ENCODE measurements at regions not wholly inside any gene's neighbourhood (a gene's known extent, or its start where the extent isn't known, plus 50 kb on each side); places are given as distances from the start of the nearest gene placed in this dataset.

GRCh38 chr2:47264143-47264542 is 87.8 kb upstream of the CALM2 start:
- no peak overlapping the region for H3K9ac ChIP-seq (ENCODE audit: low read length)
- H3K9me2 ChIP-seq (replicated peaks; ENCODE audit: insufficient read depth, low read length): no peaks in the 10 kb centered on the region
- no peaks in the 10 kb centered on the region for H3K9me3 ChIP-seq (replicated peaks; ENCODE audit: insufficient read depth, low read length)
- no peaks in the 10 kb centered on the region for H3K27me3 ChIP-seq (replicated peaks; ENCODE audit: insufficient read depth, low read length)
- H3K4me1 ChIP-seq (ENCODE audit: low read length): no peaks in the 10 kb centered on the region
- H3K79me2 ChIP-seq (ENCODE audit: low read length): no peaks in the 10 kb centered on the region
- no peak overlapping the region for H3K4me3 ChIP-seq (ENCODE audit: low read length)
- no peaks in the 10 kb centered on the region for H4K20me1 ChIP-seq (ENCODE audit: insufficient read depth, low read length)
- no peak overlapping the region for H3K4me2 ChIP-seq (ENCODE audit: low read depth, low read length)
- no peaks in the 10 kb centered on the region for H3K36me3 ChIP-seq (replicated peaks; ENCODE audit: insufficient read depth, low read length)
- no peak for DNase-seq
- no peaks in the 10 kb centered on the region for H3F3A ChIP-seq (ENCODE audit: insufficient read depth, low read length)
- H2AFZ ChIP-seq (ENCODE audit: low read length): no peak overlapping the region
- no peak overlapping the region for H3K27ac ChIP-seq (ENCODE audit: low read length)
- TF ChIP-seq EZH2phosphoT487 (IDR thresholded peaks at IDR 0.05; ENCODE audit: low read length) (no peak), EZH2 (optimal IDR thresholded peaks at IDR 0.05; ENCODE audit: low read depth, low read length) (no peak), CTCF (IDR thresholded peaks at IDR 0.05; ENCODE audit: low read length) (no peak)

- Histone ChIP-seq H4K20me1 (ENCODE audit: insufficient read depth, low read length) (no peaks in the 10 kb centered on the region), H3K4me2 (ENCODE audit: low read depth, low read length) (no peak overlapping the region), H3K4me1 (ENCODE audit: low read length) (peaks cover 7% of the 10 kb centered on the region; the same call in 1 of the 2 replicates), H3K79me2 (ENCODE audit: low read length) (no peaks in the 10 kb centered on the region), H3K36me3 (replicated peaks; ENCODE audit: insufficient read depth, low read length) (no peaks in the 10 kb centered on the region), H3K9me2 (replicated peaks; ENCODE audit: insufficient read depth, low read length) (no peaks in the 10 kb centered on the region), H3K9ac (ENCODE audit: low read length) (no peak overlapping the region), H3K4me3 (ENCODE audit: low read length) (no peak overlapping the region), H3K27ac (ENCODE audit: low read length) (no peak overlapping the region), H3K27me3 (replicated peaks; ENCODE audit: insufficient read depth, low read length) (no peaks in the 10 kb centered on the region), H2AFZ (ENCODE audit: low read length) (no peak overlapping the region), H3K9me3 (replicated peaks; ENCODE audit: insufficient read depth, low read length) (no peaks in the 10 kb centered on the region), H3F3A (ENCODE audit: insufficient read depth, low read length) (peaks cover 7% of the 10 kb centered on the region)
- DNase-seq: no peak
- TF ChIP-seq EZH2 (optimal IDR thresholded peaks at IDR 0.05; ENCODE audit: low read depth, low read length): no peak
- TF ChIP-seq CTCF (IDR thresholded peaks at IDR 0.05; ENCODE audit: low read length): no peak
- TF ChIP-seq EZH2phosphoT487 (IDR thresholded peaks at IDR 0.05; ENCODE audit: low read length): no peak
Observed at GRCh38 chr2:47262657-47263056, 86.3 kb upstream of the CALM2 start.

- Histone ChIP-seq H3K4me1 (ENCODE audit: low read length) (peaks cover 9% of the 10 kb centered on the region; the same call in 1 of the 2 replicates), H3K27me3 (replicated peaks; ENCODE audit: insufficient read depth, low read length) (no peaks in the 10 kb centered on the region), H3K27ac (ENCODE audit: low read length) (no peak overlapping the region), H3K36me3 (replicated peaks; ENCODE audit: insufficient read depth, low read length) (no peaks in the 10 kb centered on the region), H3K9ac (ENCODE audit: low read length) (no peak overlapping the region), H2AFZ (ENCODE audit: low read length) (no peak overlapping the region), H3F3A (ENCODE audit: insufficient read depth, low read length) (peaks cover 9% of the 10 kb centered on the region), H3K4me2 (ENCODE audit: low read depth, low read length) (no peak overlapping the region), H3K9me2 (replicated peaks; ENCODE audit: insufficient read depth, low read length) (no peaks in the 10 kb centered on the region), H3K79me2 (ENCODE audit: low read length) (no peaks in the 10 kb centered on the region), H4K20me1 (ENCODE audit: insufficient read depth, low read length) (no peaks in the 10 kb centered on the region), H3K4me3 (ENCODE audit: low read length) (no peak overlapping the region), H3K9me3 (replicated peaks; ENCODE audit: insufficient read depth, low read length) (no peaks in the 10 kb centered on the region)
- no peak for DNase-seq
- TF ChIP-seq EZH2 (optimal IDR thresholded peaks at IDR 0.05; ENCODE audit: low read depth, low read length) (no peak), EZH2phosphoT487 (IDR thresholded peaks at IDR 0.05; ENCODE audit: low read length) (no peak)
Observed at GRCh38 chr2:47260971-47261370, 84.7 kb upstream of the CALM2 start.

- H3K27ac ChIP-seq (ENCODE audit: low read length): no peak overlapping the region
- H3K36me3 ChIP-seq (replicated peaks; ENCODE audit: insufficient read depth, low read length): no peaks in the 10 kb centered on the region
- no peak for DNase-seq
- H3K27me3 ChIP-seq (replicated peaks; ENCODE audit: insufficient read depth, low read length): no peaks in the 10 kb centered on the region
- H3K4me3 ChIP-seq (ENCODE audit: low read length): no peak overlapping the region
- H4K20me1 ChIP-seq (ENCODE audit: insufficient read depth, low read length): no peaks in the 10 kb centered on the region
- H3K4me2 ChIP-seq (ENCODE audit: low read depth, low read length): no peak overlapping the region
- TF ChIP-seq CTCF (IDR thresholded peaks at IDR 0.05; ENCODE audit: low read length) (no peak), EZH2phosphoT487 (IDR thresholded peaks at IDR 0.05; ENCODE audit: low read length) (no peak)
- no peak overlapping the region for H2AFZ ChIP-seq (ENCODE audit: low read length)
- H3K4me1 ChIP-seq (ENCODE audit: low read length): peaks cover 9% of the 10 kb centered on the region; the same call in 1 of the 2 replicates
- no peaks in the 10 kb centered on the region for H3K79me2 ChIP-seq (ENCODE audit: low read length)
- H3F3A ChIP-seq (ENCODE audit: insufficient read depth, low read length): peaks cover 9% of the 10 kb centered on the region
- H3K9ac ChIP-seq (ENCODE audit: low read length): no peak overlapping the region
- H3K9me3 ChIP-seq (replicated peaks; ENCODE audit: insufficient read depth, low read length): no peaks in the 10 kb centered on the region
- H3K9me2 ChIP-seq (replicated peaks; ENCODE audit: insufficient read depth, low read length): no peaks in the 10 kb centered on the region
Observed at GRCh38 chr2:47259829-47260228, 83.5 kb upstream of the CALM2 start.
